ENCODE measurements at regions not wholly inside any gene's neighbourhood (a gene's known extent, or its start where the extent isn't known, plus 50 kb on each side); places are given as distances from the start of the nearest gene placed in this dataset.

GRCh38 chr17:5962371-5962770, 107.8 kb upstream of the WSCD1 start:
- H3K36me3 Mint-ChIP-seq = peaks cover 3% of the 10 kb centered on the region; the same call in 1 of the 2 replicates
- no peak for TF ChIP-seq IRF2 (CRISPR knock-in tag; IDR thresholded peaks at IDR 0.05; ENCODE audit: borderline replicate concordance, low read depth)
- no peak for TF ChIP-seq ZNF423 (CRISPR knock-in tag; IDR thresholded peaks at IDR 0.05)
- no peak for TF ChIP-seq ZNF232 (CRISPR knock-in tag; IDR thresholded peaks at IDR 0.05)
- no peak for TF ChIP-seq OVOL2 (CRISPR knock-in tag; IDR thresholded peaks at IDR 0.05; ENCODE audit: borderline replicate concordance)
- no peak for TF ChIP-seq ZNF317 (CRISPR knock-in tag; IDR thresholded peaks at IDR 0.05; ENCODE audit: borderline replicate concordance, low read depth)
- no peak for TF ChIP-seq ATF3 (CRISPR knock-in tag; conservative IDR thresholded peaks at IDR 0.05)
- no peak for TF ChIP-seq ESRRA (CRISPR knock-in tag; IDR thresholded peaks at IDR 0.05; ENCODE audit: borderline replicate concordance)
- no peak for TF ChIP-seq CREM (CRISPR knock-in tag; IDR thresholded peaks at IDR 0.05)
- TF ChIP-seq NR2C2 (CRISPR knock-in tag; IDR thresholded peaks at IDR 0.05) = no peak
- TF ChIP-seq ZNF532 (CRISPR knock-in tag; IDR thresholded peaks at IDR 0.05; ENCODE audit: borderline replicate concordance) = no peak
- TF ChIP-seq GRHL2 (CRISPR knock-in tag; IDR thresholded peaks at IDR 0.05; ENCODE audit: insufficient replicate concordance, severe bottlenecking) = no peak
- DNase-seq (ENCODE audit: low spot score) = no peak
- no peak overlapping the region for H3K4me3 Mint-ChIP-seq
- POLR2A ChIA-PET = no interaction called here
- H3K4me1 Mint-ChIP-seq = peaks cover 9% of the 10 kb centered on the region
- peaks cover 26% of the 10 kb centered on the region for H3K9me3 Mint-ChIP-seq
- CTCF ChIA-PET = no interaction called here
- H3K27ac Mint-ChIP-seq = no peak overlapping the region
- ATAC-seq = no peak
- H3K27me3 Mint-ChIP-seq (ENCODE audit: low read depth) = no peaks in the 10 kb centered on the region; the same call in 1 of the 2 replicates

GRCh38 chr17:5971969-5972368, 98.2 kb upstream of the WSCD1 start:
- peaks cover 5% of the 10 kb centered on the region; the same call in 1 of the 2 replicates for H3K4me1 Mint-ChIP-seq
- no peak overlapping the region for H3K4me3 Mint-ChIP-seq
- peaks cover 43% of the 10 kb centered on the region for H3K9me3 Mint-ChIP-seq
- no peaks in the 10 kb centered on the region; the same call in 1 of the 2 replicates for H3K27me3 Mint-ChIP-seq (ENCODE audit: low read depth)
- H3K27ac Mint-ChIP-seq = no peak overlapping the region
- POLR2A ChIA-PET = no interaction called here
- CTCF ChIA-PET = no interaction called here
- ATAC-seq = no peak
- DNase-seq (ENCODE audit: low spot score) = no peak
- peaks cover 31% of the 10 kb centered on the region for H3K36me3 Mint-ChIP-seq
- TF ChIP-seq ZNF532 (CRISPR knock-in tag; IDR thresholded peaks at IDR 0.05; ENCODE audit: borderline replicate concordance) (no peak), NFYB (CRISPR knock-in tag; conservative IDR thresholded peaks at IDR 0.05; ENCODE audit: low read depth) (no peak), AR (CRISPR knock-in tag; IDR thresholded peaks at IDR 0.05) (no peak), IRF1 (CRISPR knock-in tag; IDR thresholded peaks at IDR 0.05) (no peak), ATF3 (CRISPR knock-in tag; conservative IDR thresholded peaks at IDR 0.05) (no peak), GRHL2 (CRISPR knock-in tag; IDR thresholded peaks at IDR 0.05; ENCODE audit: insufficient replicate concordance, severe bottlenecking) (no peak), CREB1 (CRISPR knock-in tag; IDR thresholded peaks at IDR 0.05) (no peak), STAT6 (CRISPR knock-in tag; conservative IDR thresholded peaks at IDR 0.05; ENCODE audit: low read depth) (no peak), NR2C2 (CRISPR knock-in tag; IDR thresholded peaks at IDR 0.05) (no peak), GABPB1 (CRISPR knock-in tag; IDR thresholded peaks at IDR 0.05) (no peak)
